Stomach (tissue), 8 donors: ENCODE measurements at regions not wholly inside any gene's neighbourhood (a gene's known extent, or its start where the extent isn't known, plus 50 kb on each side); places are given as distances from the start of the nearest gene placed in this dataset.

ENCODE experiments used
- DNase-seq, 2 donors: peaks; one replicate each; pipeline versions ENCODE4 v3.0.0 to v3.0.0-alpha.2; 2013 to 2019
- H3K27ac ChIP-seq, 5 donors: fragments of 200-600 bp in 4 of 5; sonication (generic) in 4 of 5; one replicate each; pipeline ENCODE4 v1.5.1; 2013 to 2019; ENCODE audit warnings: mild to moderate bottlenecking in 1 of 5, moderate library complexity in 1 of 5
- H3K27me3 ChIP-seq, 3 donors: fragments of 200-600 bp; sonication (generic); one replicate each; pipeline ENCODE4 v1.5.1; 2017 to 2019; ENCODE audit warnings: mixed run types in 1 of 3
- H3K36me3 ChIP-seq, 4 donors: fragments of 200-600 bp; sonication (generic); 1 replicate in 3 of 4; 2 replicates in 1 of 4; pipeline ENCODE4 v1.5.1; 2016 to 2019
- H3K4me1 ChIP-seq, 4 donors: fragments of 200-600 bp; sonication (generic); one replicate each; pipeline ENCODE4 v1.5.1; 2016 to 2019
- H3K4me3 ChIP-seq, 4 donors: fragments of 200-600 bp; sonication (generic) in 3 of 4; one replicate each; pipeline ENCODE4 v1.5.1; 2016 to 2019; ENCODE audit warnings: mild to moderate bottlenecking in 1 of 4
- H3K9me3 ChIP-seq, 4 donors: fragments of 200-600 bp; sonication (generic); one replicate each; pipeline ENCODE4 v1.5.1; 2016 to 2019
- EP300 ChIP-seq: sonication (generic); formaldehyde crosslinking; IDR thresholded peaks from one replicate; pipeline ENCODE4 v1.6.1; 2017; ENCODE audit warnings: antibody characterized with exemption
- POLR2A ChIP-seq, 4 donors: fragments of 450-650 bp; IDR thresholded peaks; one replicate each; pipeline ENCODE4 v1.6.1; 2016; ENCODE audit warnings: antibody characterized with exemption in 4 of 4, control low read depth in 2 of 4, mild to moderate bottlenecking in 1 of 4, moderate library complexity in 1 of 4
- POLR2AphosphoS5 ChIP-seq, 3 donors: sonication (generic); formaldehyde crosslinking; IDR thresholded peaks; one replicate each; pipeline ENCODE4 v1.6.1; 2016; ENCODE audit warnings: antibody characterized with exemption in 3 of 3
- WGBS, 5 donors: extraction: QIAGEN DNeasy Blood & Tissue Kit in 3 of 5; methylation state at CpG; one replicate each; pipeline versions ENCODE4 v1.1.5 to v1.1.7; 2013 to 2018; 5-methylcytosine and 5-hydroxymethylcytosine counted together
- intact Hi-C: fragments of 100-400 bp; cut with DNase I; formaldehyde crosslinking; loops from one replicate; pipeline ENCODE4 v1.15.1; 2023; ENCODE audit warnings: low total_unique reads
- TF ChIP-seq, protein P1 (sequence below), 7 experiments: fragments of 450-650 bp in 4 of 7; fragments of 200-600 bp in 3 of 7; sonication (generic) in 3 of 7; IDR thresholded peaks; one replicate each; pipeline ENCODE4 v1.5.1; 2016 to 2019; ENCODE audit warnings: antibody characterized with exemption in 7 of 7, control low read depth in 2 of 7, mild to moderate bottlenecking in 1 of 7
- donor health status: healthy with polysubstance abuse.
- donor health status: Bipolar disorder and iron deficiency.
- donor health status: healthy.

GRCh38 chr4:62344474-62344873 is 1144.3 kb downstream of the ADGRL3 start:
- no peak for DNase-seq
- 68 to 73% (median 69%) methylated on average over 4 of the region's 4 CpGs for WGBS, 5 donors
- intact Hi-C loops = no loop called here
- Histone ChIP-seq H3K4me3 (no peak overlapping the region), H3K27ac (no peak overlapping the region), H3K9me3 (peaks cover 0 to 27% (median 6%) of the 10 kb centered on the region in 4 donors), H3K4me1 (no peaks in the 10 kb centered on the region), H3K27me3 (no peaks in the 10 kb centered on the region), H3K36me3 (no peaks in the 10 kb centered on the region)
- TF ChIP-seq POLR2A (IDR thresholded peaks at IDR 0.05) = no peak
- TF ChIP-seq, protein P1, sequence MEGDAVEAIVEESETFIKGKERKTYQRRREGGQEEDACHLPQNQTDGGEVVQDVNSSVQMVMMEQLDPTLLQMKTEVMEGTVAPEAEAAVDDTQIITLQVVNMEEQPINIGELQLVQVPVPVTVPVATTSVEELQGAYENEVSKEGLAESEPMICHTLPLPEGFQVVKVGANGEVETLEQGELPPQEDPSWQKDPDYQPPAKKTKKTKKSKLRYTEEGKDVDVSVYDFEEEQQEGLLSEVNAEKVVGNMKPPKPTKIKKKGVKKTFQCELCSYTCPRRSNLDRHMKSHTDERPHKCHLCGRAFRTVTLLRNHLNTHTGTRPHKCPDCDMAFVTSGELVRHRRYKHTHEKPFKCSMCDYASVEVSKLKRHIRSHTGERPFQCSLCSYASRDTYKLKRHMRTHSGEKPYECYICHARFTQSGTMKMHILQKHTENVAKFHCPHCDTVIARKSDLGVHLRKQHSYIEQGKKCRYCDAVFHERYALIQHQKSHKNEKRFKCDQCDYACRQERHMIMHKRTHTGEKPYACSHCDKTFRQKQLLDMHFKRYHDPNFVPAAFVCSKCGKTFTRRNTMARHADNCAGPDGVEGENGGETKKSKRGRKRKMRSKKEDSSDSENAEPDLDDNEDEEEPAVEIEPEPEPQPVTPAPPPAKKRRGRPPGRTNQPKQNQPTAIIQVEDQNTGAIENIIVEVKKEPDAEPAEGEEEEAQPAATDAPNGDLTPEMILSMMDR (IDR thresholded peaks at IDR 0.05) = no peak
- no peak for TF ChIP-seq POLR2AphosphoS5 (IDR thresholded peaks at IDR 0.05)
- no peak for TF ChIP-seq EP300

DNA sequence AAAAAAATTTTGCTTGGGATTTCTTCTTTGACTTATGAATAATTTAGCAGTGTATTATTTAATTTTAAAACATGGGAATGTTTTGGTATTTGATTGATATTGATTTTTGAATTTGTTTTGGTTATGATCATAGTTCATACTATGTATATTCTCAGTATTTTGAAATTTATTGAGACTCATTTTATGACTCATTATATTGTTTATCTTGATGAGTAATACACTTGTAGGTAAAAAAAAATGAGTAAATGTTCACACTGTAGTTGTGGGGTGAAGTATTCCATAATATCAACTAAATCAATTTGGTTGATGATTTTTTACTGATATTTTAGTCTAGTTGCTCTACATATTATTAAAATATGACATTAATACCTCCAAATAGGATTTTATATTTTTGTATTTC is 1142.2 kb downstream of the ADGRL3 start:
- Histone ChIP-seq H3K4me1 (no peaks in the 10 kb centered on the region), H3K9me3 (peaks cover 0 to 22% (median 10%) of the 10 kb centered on the region in 4 donors), H3K36me3 (no peaks in the 10 kb centered on the region), H3K27ac (no peak overlapping the region), H3K4me3 (no peak overlapping the region), H3K27me3 (no peaks in the 10 kb centered on the region)
- intact Hi-C loops = no loop called here
- no peak for DNase-seq
- TF ChIP-seq POLR2AphosphoS5 (IDR thresholded peaks at IDR 0.05) (no peak), POLR2A (IDR thresholded peaks at IDR 0.05) (no peak), EP300 (no peak)
- TF ChIP-seq, protein P1 (IDR thresholded peaks at IDR 0.05) = no peak

DNA sequence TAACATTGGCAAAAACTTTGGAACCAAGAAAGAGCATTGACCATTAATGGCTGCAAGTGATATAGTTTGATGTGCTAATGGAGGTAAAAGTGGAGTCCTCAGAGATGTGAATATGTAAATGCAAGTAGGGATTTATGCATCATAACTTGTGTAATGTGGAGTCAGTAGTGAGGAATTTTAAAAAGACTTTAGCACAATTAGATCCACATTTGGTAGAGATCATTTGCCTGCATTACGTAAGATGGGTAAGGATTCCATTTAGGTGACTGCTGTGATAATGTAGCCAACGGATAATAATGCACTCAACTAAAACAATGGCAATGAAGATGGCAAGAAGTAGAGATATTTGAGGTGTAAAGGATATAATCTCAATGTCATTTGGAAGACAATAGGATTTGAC is 1128.4 kb downstream of the ADGRL3 start:
- H3K27me3 ChIP-seq = no peaks in the 10 kb centered on the region
- intact Hi-C loops = no loop called here
- TF ChIP-seq POLR2AphosphoS5 (IDR thresholded peaks at IDR 0.05) (no peak), POLR2A (IDR thresholded peaks at IDR 0.05) (no peak), EP300 (no peak)
- TF ChIP-seq, protein P1 (IDR thresholded peaks at IDR 0.05) = no peak
- 80 to 95% (median 91%) methylated on average over 2 of the region's 2 CpGs for WGBS, 5 donors
- no peak for DNase-seq
- no peaks in the 10 kb centered on the region for H3K9me3 ChIP-seq
- H3K36me3 ChIP-seq = no peaks in the 10 kb centered on the region
- H3K27ac ChIP-seq = no peak overlapping the region
- no peaks in the 10 kb centered on the region for H3K4me1 ChIP-seq
- H3K4me3 ChIP-seq = no peak overlapping the region

DNA sequence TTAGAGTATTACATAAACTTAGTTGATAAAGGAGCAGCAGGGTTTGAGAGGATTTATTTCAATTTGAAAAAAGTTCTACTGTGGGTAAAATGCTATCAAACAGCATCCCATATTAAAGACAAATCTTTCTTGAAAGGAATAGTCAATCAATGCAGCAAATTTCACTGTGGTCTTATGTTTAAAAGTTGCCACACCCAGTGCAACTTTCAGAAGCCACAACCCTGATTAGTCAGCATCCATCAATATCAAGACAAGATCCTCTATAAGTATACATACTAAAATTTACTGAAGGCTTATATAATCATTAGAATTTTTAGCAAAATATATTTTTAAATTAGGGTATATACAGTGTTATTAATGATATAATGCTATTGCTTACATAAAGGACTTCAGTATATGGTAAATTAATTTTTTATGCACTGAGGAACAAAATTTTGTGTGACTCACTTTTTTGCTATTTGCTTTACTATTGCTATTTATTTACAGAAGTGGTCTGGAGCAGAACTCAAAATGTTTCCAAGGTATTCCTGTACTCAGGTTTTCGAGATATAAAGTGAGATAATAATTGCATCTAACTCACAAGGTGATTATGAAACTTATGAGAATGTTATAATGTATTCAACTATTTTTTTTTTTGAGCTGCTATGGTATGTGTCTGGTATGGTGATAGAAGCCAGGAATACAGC is 1127.6 kb downstream of the ADGRL3 start:
- DNase-seq = no peak

More for the DNA sequence above, 1127.6 kb downstream of the ADGRL3 start:
- Histone ChIP-seq H3K36me3 (no peaks in the 10 kb centered on the region), H3K4me3 (no peak overlapping the region), H3K4me1 (no peaks in the 10 kb centered on the region), H3K9me3 (no peaks in the 10 kb centered on the region), H3K27me3 (no peaks in the 10 kb centered on the region), H3K27ac (no peak overlapping the region)
- intact Hi-C loops = no loop called here
- TF ChIP-seq POLR2AphosphoS5 (IDR thresholded peaks at IDR 0.05) (no peak), POLR2A (IDR thresholded peaks at IDR 0.05) (no peak), EP300 (no peak)
- TF ChIP-seq, protein P1 (IDR thresholded peaks at IDR 0.05) = no peak
- 39 to 56% (median 50%) methylated on average over 1 of the region's 1 CpG for WGBS, 5 donors
